ENCODE measurements at regions not wholly inside any gene's neighbourhood (a gene's known extent, or its start where the extent isn't known, plus 50 kb on each side); places are given as distances from the start of the nearest gene placed in this dataset.

GRCh38 chr3:11932636-11933035, 71.6 kb upstream of the SYN2 start:
- no peak overlapping the region for H3K27ac ChIP-seq (ENCODE audit: low read depth in 1 of 2, low read length in 2 of 2)
- no peaks in the 10 kb centered on the region for H3K27me3 ChIP-seq (ENCODE audit: control insufficient read depth in 1 of 2, insufficient read depth in 2 of 2, low read length in 1 of 2)
- DNase-seq (no peak), ATAC-seq (ENCODE audit: low FRiP score) (no peak)
- no peak overlapping the region for H3K4me3 ChIP-seq (ENCODE audit: low read length in 2 of 2)
- no peaks in the 10 kb centered on the region for H3K4me1 ChIP-seq (ENCODE audit: control insufficient read depth in 1 of 2, insufficient read depth in 2 of 2, low read length in 2 of 2)
- H3K36me3 ChIP-seq (ENCODE audit: control insufficient read depth in 1 of 2, insufficient read depth in 2 of 2, low read length in 1 of 2) = no peaks in the 10 kb centered on the region
- intact Hi-C loops (cut with DNase I) = no loop called here
- H3K9me3 ChIP-seq (ENCODE audit: control insufficient read depth, low read length) = no peaks in the 10 kb centered on the region
- 81% methylated on average over 3 of the region's 3 CpGs for whole genome bisulfite sequencing, 2 donors

GRCh38 chr3:11933529-11933928, 70.7 kb upstream of the SYN2 start:
- Histone ChIP-seq H3K36me3 (ENCODE audit: control insufficient read depth in 1 of 2, insufficient read depth in 2 of 2, low read length in 1 of 2) (no peaks in the 10 kb centered on the region), H3K27me3 (ENCODE audit: control insufficient read depth in 1 of 2, insufficient read depth in 2 of 2, low read length in 1 of 2) (no peaks in the 10 kb centered on the region), H3K9me3 (ENCODE audit: control insufficient read depth, low read length) (no peaks in the 10 kb centered on the region), H3K4me3 (ENCODE audit: low read length in 2 of 2) (no peak overlapping the region), H3K27ac (ENCODE audit: low read depth in 1 of 2, low read length in 2 of 2) (no peak overlapping the region), H3K4me1 (ENCODE audit: control insufficient read depth in 1 of 2, insufficient read depth in 2 of 2, low read length in 2 of 2) (no peaks in the 10 kb centered on the region)
- WGBS, 2 donors = 75 to 82% methylated on average over 9 of the region's 9 CpGs
- ATAC-seq (ENCODE audit: low FRiP score) = no peak
- intact Hi-C loops (cut with DNase I) = no loop called here
- DNase-seq = peak in 1 of 2 donors; percentile 36

- H3K36me3 ChIP-seq (ENCODE audit: control insufficient read depth in 1 of 2, insufficient read depth in 2 of 2, low read length in 1 of 2) = no peaks in the 10 kb centered on the region
- H3K9me3 ChIP-seq (ENCODE audit: control insufficient read depth, low read length) = peaks cover 2% of the 10 kb centered on the region
- H3K4me1 ChIP-seq (ENCODE audit: control insufficient read depth in 1 of 2, insufficient read depth in 2 of 2, low read length in 2 of 2) = no peaks in the 10 kb centered on the region
- WGBS, 2 donors = 22 to 24% methylated on average over 7 of the region's 7 CpGs
- DNase-seq (no peak), ATAC-seq (ENCODE audit: low FRiP score) (no peak)
- intact Hi-C loops (cut with DNase I) = no loop called here
- H3K27ac ChIP-seq (ENCODE audit: low read depth in 1 of 2, low read length in 2 of 2) = no peak overlapping the region
- no peaks in the 10 kb centered on the region for H3K27me3 ChIP-seq (ENCODE audit: control insufficient read depth in 1 of 2, insufficient read depth in 2 of 2, low read length in 1 of 2)
- no peak overlapping the region for H3K4me3 ChIP-seq (ENCODE audit: low read length in 2 of 2)
Measured at GRCh38 chr3:11944052-11944673, 60.0 kb upstream of the SYN2 start.

GRCh38 chr3:11948331-11948730, 55.9 kb upstream of the SYN2 start:
- WGBS, 2 donors = 76 to 82% methylated on average over 3 of the region's 3 CpGs

GRCh38 chr3:11948866-11949265, 55.3 kb upstream of the SYN2 start:
- DNase-seq (no peak), ATAC-seq (ENCODE audit: low FRiP score) (no peak)
- H3K4me1 ChIP-seq (ENCODE audit: control insufficient read depth in 1 of 2, insufficient read depth in 2 of 2, low read length in 2 of 2) = no peaks in the 10 kb centered on the region
- no peak overlapping the region for H3K4me3 ChIP-seq (ENCODE audit: low read length in 2 of 2)
- H3K27me3 ChIP-seq (ENCODE audit: control insufficient read depth in 1 of 2, insufficient read depth in 2 of 2, low read length in 1 of 2) = no peaks in the 10 kb centered on the region
- no peak overlapping the region for H3K27ac ChIP-seq (ENCODE audit: low read depth in 1 of 2, low read length in 2 of 2)
- H3K9me3 ChIP-seq (ENCODE audit: control insufficient read depth, low read length) = peaks cover 3% of the 10 kb centered on the region
- intact Hi-C loops (cut with DNase I) = no loop called here
- no peaks in the 10 kb centered on the region for H3K36me3 ChIP-seq (ENCODE audit: control insufficient read depth in 1 of 2, insufficient read depth in 2 of 2, low read length in 1 of 2)

More at GRCh38 chr3:11948331-11948730, 55.9 kb upstream of the SYN2 start:
- H3K4me3 ChIP-seq (ENCODE audit: low read length in 2 of 2) = no peak overlapping the region
- intact Hi-C loops (cut with DNase I) = no loop called here
- peaks cover 3% of the 10 kb centered on the region for H3K9me3 ChIP-seq (ENCODE audit: control insufficient read depth, low read length)
- H3K36me3 ChIP-seq (ENCODE audit: control insufficient read depth in 1 of 2, insufficient read depth in 2 of 2, low read length in 1 of 2) = no peaks in the 10 kb centered on the region
- no peaks in the 10 kb centered on the region for H3K27me3 ChIP-seq (ENCODE audit: control insufficient read depth in 1 of 2, insufficient read depth in 2 of 2, low read length in 1 of 2)
- ATAC-seq (ENCODE audit: low FRiP score) = no peak
- no peak overlapping the region for H3K27ac ChIP-seq (ENCODE audit: low read depth in 1 of 2, low read length in 2 of 2)
- no peak for DNase-seq
- no peaks in the 10 kb centered on the region for H3K4me1 ChIP-seq (ENCODE audit: control insufficient read depth in 1 of 2, insufficient read depth in 2 of 2, low read length in 2 of 2)

GRCh38 chr3:11949351-11949750, 54.8 kb upstream of the SYN2 start:
- 73 to 83% methylated on average over 3 of the region's 3 CpGs for whole genome bisulfite sequencing, 2 donors
- Histone ChIP-seq H3K9me3 (ENCODE audit: control insufficient read depth, low read length) (peaks cover 3% of the 10 kb centered on the region), H3K4me1 (ENCODE audit: control insufficient read depth in 1 of 2, insufficient read depth in 2 of 2, low read length in 2 of 2) (no peaks in the 10 kb centered on the region), H3K27ac (ENCODE audit: low read depth in 1 of 2, low read length in 2 of 2) (no peak overlapping the region), H3K27me3 (ENCODE audit: control insufficient read depth in 1 of 2, insufficient read depth in 2 of 2, low read length in 1 of 2) (no peaks in the 10 kb centered on the region), H3K4me3 (ENCODE audit: low read length in 2 of 2) (no peak overlapping the region), H3K36me3 (ENCODE audit: control insufficient read depth in 1 of 2, insufficient read depth in 2 of 2, low read length in 1 of 2) (no peaks in the 10 kb centered on the region)
- ATAC-seq (ENCODE audit: low FRiP score) (no peak), DNase-seq (no peak)
- intact Hi-C loops (cut with DNase I) = no loop called here

GRCh38 chr3:11950576-11950975, 53.6 kb upstream of the SYN2 start:
- H3K9me3 ChIP-seq (ENCODE audit: control insufficient read depth, low read length) = peaks cover 3% of the 10 kb centered on the region
- H3K36me3 ChIP-seq (ENCODE audit: control insufficient read depth in 1 of 2, insufficient read depth in 2 of 2, low read length in 1 of 2) = no peaks in the 10 kb centered on the region
- no peak for DNase-seq
- H3K27ac ChIP-seq (ENCODE audit: low read depth in 1 of 2, low read length in 2 of 2) = no peak overlapping the region
- no peaks in the 10 kb centered on the region for H3K4me1 ChIP-seq (ENCODE audit: control insufficient read depth in 1 of 2, insufficient read depth in 2 of 2, low read length in 2 of 2)
- no peak overlapping the region for H3K4me3 ChIP-seq (ENCODE audit: low read length in 2 of 2)
- intact Hi-C loops (cut with DNase I) = no loop called here
- no peak for ATAC-seq (ENCODE audit: low FRiP score)
- no peaks in the 10 kb centered on the region for H3K27me3 ChIP-seq (ENCODE audit: control insufficient read depth in 1 of 2, insufficient read depth in 2 of 2, low read length in 1 of 2)
- WGBS, 2 donors = 64 to 67% methylated on average over 2 of the region's 2 CpGs

GRCh38 chr3:11953350-11953749, 50.8 kb upstream of the SYN2 start:
- no peak for DNase-seq
- WGBS, 2 donors = 76 to 80% methylated on average over 4 of the region's 4 CpGs
- intact Hi-C loops (cut with DNase I) = no loop called here

GRCh38 chr3:11953778-11954177, 50.4 kb upstream of the SYN2 start:
- ATAC-seq (ENCODE audit: low FRiP score) = no peak
- H3K27me3 ChIP-seq (ENCODE audit: control insufficient read depth in 1 of 2, insufficient read depth in 2 of 2, low read length in 1 of 2) = no peaks in the 10 kb centered on the region
- 32 to 40% methylated on average over 6 of the region's 6 CpGs for WGBS, 2 donors
- DNase-seq = no peak
- peaks cover 1% of the 10 kb centered on the region for H3K9me3 ChIP-seq (ENCODE audit: control insufficient read depth, low read length)
- H3K27ac ChIP-seq (ENCODE audit: low read depth in 1 of 2, low read length in 2 of 2) = no peak overlapping the region
- no peaks in the 10 kb centered on the region for H3K4me1 ChIP-seq (ENCODE audit: control insufficient read depth in 1 of 2, insufficient read depth in 2 of 2, low read length in 2 of 2)
- no peak overlapping the region for H3K4me3 ChIP-seq (ENCODE audit: low read length in 2 of 2)
- intact Hi-C loops (cut with DNase I) = no loop called here
- no peaks in the 10 kb centered on the region for H3K36me3 ChIP-seq (ENCODE audit: control insufficient read depth in 1 of 2, insufficient read depth in 2 of 2, low read length in 1 of 2)

More at GRCh38 chr3:11953350-11953749, 50.8 kb upstream of the SYN2 start:
- Histone ChIP-seq H3K36me3 (ENCODE audit: control insufficient read depth in 1 of 2, insufficient read depth in 2 of 2, low read length in 1 of 2) (no peaks in the 10 kb centered on the region), H3K4me1 (ENCODE audit: control insufficient read depth in 1 of 2, insufficient read depth in 2 of 2, low read length in 2 of 2) (no peaks in the 10 kb centered on the region), H3K27me3 (ENCODE audit: control insufficient read depth in 1 of 2, insufficient read depth in 2 of 2, low read length in 1 of 2) (no peaks in the 10 kb centered on the region), H3K27ac (ENCODE audit: low read depth in 1 of 2, low read length in 2 of 2) (no peak overlapping the region), H3K9me3 (ENCODE audit: control insufficient read depth, low read length) (peaks cover 1% of the 10 kb centered on the region), H3K4me3 (ENCODE audit: low read length in 2 of 2) (no peak overlapping the region)
- ATAC-seq (ENCODE audit: low FRiP score) = no peak

All from aorta (tissue), 5 donors.